Astrocyte (in vitro differentiated cells and primary cell): ENCODE measurements at regions not wholly inside any gene's neighbourhood (a gene's known extent, or its start where the extent isn't known, plus 50 kb on each side); places are given as distances from the start of the nearest gene placed in this dataset.
A peak's percentile ranks its signal among the peaks of the same experiment; 100 is the strongest.

Experiments
- DNase-seq: peaks from one replicate; pipeline ENCODE4 v3.0.0-alpha.2; 2010; ENCODE audit warnings: low read depth
- FAIRE-seq: peaks from 2 replicates; lab custom pipeline; 2011; peaks lifted over from hg19 to GRCh38; lab: Jason Lieb, UNC
- H2AFZ ChIP-seq: 2 replicates; pipeline ENCODE4 v1.6.0; 2012; ENCODE audit warnings: low read depth, low read length, inconsistent platforms
- H3K27ac ChIP-seq: 2 replicates; pipeline ENCODE4 v1.5.1; 2011; ENCODE audit warnings: low read depth, low read length, inconsistent platforms
- H3K27me3 ChIP-seq: 2 replicates; pipeline ENCODE4 v1.6.0; 2011; ENCODE audit warnings: low read length, inconsistent platforms; ENCODE audit not compliant: insufficient read depth
- H3K36me3 ChIP-seq: 2 replicates; pipeline ENCODE4 v1.5.1; 2011; ENCODE audit warnings: low read length, inconsistent platforms; ENCODE audit not compliant: insufficient read depth
- H3K4me1 ChIP-seq: 2 replicates; pipeline ENCODE4 v1.5.1; 2011; ENCODE audit warnings: low read length, inconsistent platforms; ENCODE audit not compliant: insufficient read depth
- H3K4me2 ChIP-seq: 2 replicates; pipeline ENCODE4 v1.6.0; 2012; ENCODE audit warnings: low read length, inconsistent platforms
- H3K4me3 ChIP-seq: 2 replicates; pipeline ENCODE4 v1.5.1; 2011; ENCODE audit warnings: low read depth, mild to moderate bottlenecking, low read length, inconsistent platforms; ENCODE audit not compliant: insufficient read depth
- H3K79me2 ChIP-seq: 2 replicates; pipeline ENCODE4 v1.6.0; 2012; ENCODE audit warnings: mild to moderate bottlenecking, low read length, inconsistent platforms; ENCODE audit not compliant: insufficient read depth
- H3K9ac ChIP-seq: 2 replicates; pipeline ENCODE4 v1.6.0; 2012; ENCODE audit warnings: mild to moderate bottlenecking, low read length, inconsistent platforms
- H3K9me3 ChIP-seq: 2 replicates; pipeline ENCODE4 v1.5.1; 2012; ENCODE audit warnings: low read depth, mild to moderate bottlenecking, low read length, inconsistent platforms; ENCODE audit not compliant: insufficient read depth
- H4K20me1 ChIP-seq: 2 replicates; pipeline ENCODE4 v1.6.0; 2012; ENCODE audit warnings: low read length, inconsistent platforms; ENCODE audit not compliant: insufficient read depth
- H3K27ac Mint-ChIP-seq: one replicate; pipeline ENCODE4 v1.8.0; 2021; ENCODE audit warnings: mild to moderate bottlenecking, mixed read lengths; ENCODE audit not compliant: unreplicated experiment
- H3K27me3 Mint-ChIP-seq: one replicate; pipeline ENCODE4 v1.8.0; 2021; ENCODE audit warnings: low read depth, mixed read lengths; ENCODE audit not compliant: unreplicated experiment
- H3K36me3 Mint-ChIP-seq: one replicate; pipeline ENCODE4 v1.8.0; 2021; ENCODE audit warnings: low read depth, mixed read lengths; ENCODE audit not compliant: unreplicated experiment
- H3K4me1 Mint-ChIP-seq: one replicate; pipeline ENCODE4 v1.8.0; 2021; ENCODE audit warnings: low read depth, mixed read lengths; ENCODE audit not compliant: unreplicated experiment
- H3K4me3 Mint-ChIP-seq: one replicate; pipeline ENCODE4 v1.8.0; 2021; ENCODE audit warnings: mild to moderate bottlenecking, moderate library complexity, mixed read lengths; ENCODE audit not compliant: unreplicated experiment
- H3K9me3 Mint-ChIP-seq: one replicate; pipeline ENCODE4 v1.8.0; 2021; ENCODE audit warnings: mild to moderate bottlenecking, mixed read lengths; ENCODE audit not compliant: unreplicated experiment
- CTCF ChIP-seq: IDR thresholded peaks from 2 replicates; pipeline ENCODE4 v1.5.1; 2011; ENCODE audit warnings: low read depth, mild to moderate bottlenecking, inconsistent platforms, low read length, moderate library complexity; ENCODE audit not compliant: insufficient read depth
- EZH2 ChIP-seq: IDR thresholded peaks from 2 replicates; pipeline ENCODE4 v1.6.1; 2012; ENCODE audit warnings: mild to moderate bottlenecking, low read length, inconsistent platforms; ENCODE audit not compliant: insufficient read depth

- Histone ChIP-seq H3K9me3 (no peaks in the 10 kb centered on the region), H3K4me3 (no peak overlapping the region), H3K4me2 (no peak overlapping the region), H3K27me3 (peaks cover 7% of the 10 kb centered on the region), H3K9ac (no peak overlapping the region), H2AFZ (no peak overlapping the region), H3K4me1 (no peaks in the 10 kb centered on the region), H3K79me2 (no peaks in the 10 kb centered on the region), H3K36me3 (no peaks in the 10 kb centered on the region), H4K20me1 (no peaks in the 10 kb centered on the region), H3K27ac (no peak overlapping the region)
- FAIRE-seq (no peak), DNase-seq (no peak)
- TF ChIP-seq EZH2 (no peak), CTCF (no peak)
- no peaks in the 10 kb centered on the region for H3K4me1 Mint-ChIP-seq
- H3K27ac Mint-ChIP-seq = no peak overlapping the region
- H3K4me3 Mint-ChIP-seq = no peak overlapping the region
- H3K36me3 Mint-ChIP-seq = no peaks in the 10 kb centered on the region
- H3K9me3 Mint-ChIP-seq = peaks cover 3% of the 10 kb centered on the region
- peaks cover 7% of the 10 kb centered on the region for H3K27me3 Mint-ChIP-seq
Measured at GRCh38 chr15:61623746-61624145, 394.6 kb upstream of the RORA start.

GRCh38 chr15:61621865-61622264 lies 392.8 kb upstream of the RORA start:
- Histone ChIP-seq H3K9me3 (no peaks in the 10 kb centered on the region), H3K9ac (no peak overlapping the region), H3K4me3 (no peak overlapping the region), H3K27me3 (peaks cover 4% of the 10 kb centered on the region), H3K4me1 (no peaks in the 10 kb centered on the region), H3K36me3 (no peaks in the 10 kb centered on the region), H3K4me2 (no peak overlapping the region), H3K27ac (no peak overlapping the region), H2AFZ (no peak overlapping the region), H3K79me2 (no peaks in the 10 kb centered on the region), H4K20me1 (no peaks in the 10 kb centered on the region)
- Mint-ChIP-seq H3K36me3 (no peaks in the 10 kb centered on the region), H3K4me3 (no peak overlapping the region), H3K27ac (no peak overlapping the region), H3K9me3 (peaks cover 6% of the 10 kb centered on the region), H3K4me1 (no peaks in the 10 kb centered on the region), H3K27me3 (peaks cover 7% of the 10 kb centered on the region)
- DNase-seq = no peak
- no peak for FAIRE-seq
- TF ChIP-seq EZH2 = no peak
- no peak for TF ChIP-seq CTCF

- H3K79me2 ChIP-seq = no peaks in the 10 kb centered on the region
- DNase-seq (no peak), FAIRE-seq (no peak)
- no peaks in the 10 kb centered on the region for H3K4me1 ChIP-seq
- no peak overlapping the region for H3K27ac ChIP-seq
- H3K27ac Mint-ChIP-seq = no peak overlapping the region
- no peaks in the 10 kb centered on the region for H3K36me3 Mint-ChIP-seq
- H3K4me3 Mint-ChIP-seq = no peak overlapping the region
- H3K9me3 Mint-ChIP-seq = peaks cover 6% of the 10 kb centered on the region
- no peak overlapping the region for H3K4me2 ChIP-seq
- H3K36me3 ChIP-seq = no peaks in the 10 kb centered on the region
- H3K9me3 ChIP-seq = no peaks in the 10 kb centered on the region
- no peaks in the 10 kb centered on the region for H3K4me1 Mint-ChIP-seq
- H3K27me3 ChIP-seq = peaks cover 4% of the 10 kb centered on the region
- H2AFZ ChIP-seq = no peak overlapping the region
- H3K9ac ChIP-seq = no peak overlapping the region
- no peak overlapping the region for H3K4me3 ChIP-seq
- TF ChIP-seq EZH2 (no peak), CTCF (peak; percentile 34)
- peaks cover 5% of the 10 kb centered on the region for H3K27me3 Mint-ChIP-seq
- H4K20me1 ChIP-seq = no peaks in the 10 kb centered on the region
Measured at GRCh38 chr15:61621146-61621545, 392.0 kb upstream of the RORA start.
